ENCODE measurements at regions not wholly inside any gene's neighbourhood (a gene's known extent, or its start where the extent isn't known, plus 50 kb on each side); places are given as distances from the start of the nearest gene placed in this dataset.

GRCh38 chr2:144239306-144239705 is 280.6 kb downstream of the ZEB2 start:
- peaks cover 39% of the 10 kb centered on the region for H3K4me1 ChIP-seq
- H3K27me3 ChIP-seq (ENCODE audit: low read depth) = no peaks in the 10 kb centered on the region
- intact Hi-C loops (cut with micrococcal nuclease) = no loop called here
- H3K9me3 ChIP-seq (replicated peaks) = no peaks in the 10 kb centered on the region
- H3K27ac ChIP-seq (replicated peaks) = no peak overlapping the region
- H3K4me3 ChIP-seq = no peak overlapping the region
- TF ChIP-seq CTCF (IDR thresholded peaks at IDR 0.05; ENCODE audit: borderline replicate concordance) = no peak
- no peak for DNase-seq
- no peaks in the 10 kb centered on the region for H3K36me3 ChIP-seq

GRCh38 chr2:144237830-144238627 is 281.9 kb downstream of the ZEB2 start:
- H3K4me3 ChIP-seq = no peak overlapping the region
- intact Hi-C loops (cut with micrococcal nuclease) = no loop called here
- H3K36me3 ChIP-seq = no peaks in the 10 kb centered on the region
- H3K4me1 ChIP-seq = peaks cover 39% of the 10 kb centered on the region
- H3K27ac ChIP-seq (replicated peaks) = no peak overlapping the region
- no peaks in the 10 kb centered on the region for H3K9me3 ChIP-seq (replicated peaks)
- no peaks in the 10 kb centered on the region for H3K27me3 ChIP-seq (ENCODE audit: low read depth)
- TF ChIP-seq CTCF (IDR thresholded peaks at IDR 0.05; ENCODE audit: borderline replicate concordance) = no peak
- no peak for DNase-seq

- intact Hi-C loops (cut with micrococcal nuclease) = no loop called here
- no peak for DNase-seq
- H3K27ac ChIP-seq (replicated peaks) = no peak overlapping the region
- H3K4me3 ChIP-seq = no peak overlapping the region
- no peaks in the 10 kb centered on the region for H3K36me3 ChIP-seq
- no peak for TF ChIP-seq CTCF (IDR thresholded peaks at IDR 0.05; ENCODE audit: borderline replicate concordance)
- H3K4me1 ChIP-seq = peaks cover 36% of the 10 kb centered on the region
- H3K9me3 ChIP-seq (replicated peaks) = no peaks in the 10 kb centered on the region
- H3K27me3 ChIP-seq (ENCODE audit: low read depth) = no peaks in the 10 kb centered on the region
Observed at GRCh38 chr2:144237108-144237507, 282.8 kb downstream of the ZEB2 start.

- TF ChIP-seq CTCF (IDR thresholded peaks at IDR 0.05; ENCODE audit: borderline replicate concordance) = no peak
- DNase-seq = no peak
- intact Hi-C loops (cut with micrococcal nuclease) = no loop called here
- H3K36me3 ChIP-seq = no peaks in the 10 kb centered on the region
- H3K4me1 ChIP-seq = peaks cover 21% of the 10 kb centered on the region
- no peak overlapping the region for H3K27ac ChIP-seq (replicated peaks)
- H3K27me3 ChIP-seq (ENCODE audit: low read depth) = no peaks in the 10 kb centered on the region
- H3K4me3 ChIP-seq = no peak overlapping the region
- H3K9me3 ChIP-seq (replicated peaks) = no peaks in the 10 kb centered on the region
Observed at GRCh38 chr2:144235050-144235449, 284.9 kb downstream of the ZEB2 start.

DNA sequence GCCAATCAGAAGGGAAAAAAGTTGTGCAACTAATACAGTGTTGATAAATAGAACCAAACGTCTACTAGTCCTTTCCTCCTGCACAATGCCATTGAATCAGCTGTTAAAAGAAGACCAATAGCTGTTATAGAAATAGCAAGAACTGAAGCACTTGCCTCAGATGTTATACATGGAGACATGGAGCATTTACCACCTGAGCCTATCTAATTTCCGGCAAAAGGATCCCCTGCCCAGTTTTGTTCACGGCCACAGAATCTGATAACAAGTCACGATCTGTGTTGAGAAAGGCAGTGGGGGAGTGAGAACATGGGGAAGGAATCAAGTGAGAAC is 285.4 kb downstream of the ZEB2 start:
- no peaks in the 10 kb centered on the region for H3K9me3 ChIP-seq (replicated peaks)
- no peak for TF ChIP-seq CTCF (IDR thresholded peaks at IDR 0.05; ENCODE audit: borderline replicate concordance)
- H3K4me3 ChIP-seq = no peak overlapping the region
- H3K27ac ChIP-seq (replicated peaks) = no peak overlapping the region
- intact Hi-C loops (cut with micrococcal nuclease) = no loop called here
- no peaks in the 10 kb centered on the region for H3K27me3 ChIP-seq (ENCODE audit: low read depth)
- H3K36me3 ChIP-seq = no peaks in the 10 kb centered on the region
- peaks cover 21% of the 10 kb centered on the region for H3K4me1 ChIP-seq
- no peak for DNase-seq
